Prostate gland (tissue), 2 donors: ENCODE measurements at regions not wholly inside any gene's neighbourhood (a gene's known extent, or its start where the extent isn't known, plus 50 kb on each side); places are given as distances from the start of the nearest gene placed in this dataset.

Experiments used
- DNase-seq: peaks from one replicate; pipeline ENCODE4 v3.0.0-alpha.2; 2019; ENCODE audit warnings: low spot score
- H3K27ac ChIP-seq, 2 donors: fragments of 200-600 bp; sonication (generic); 2 replicates each; pipeline ENCODE4 v1.5.1; 2017 to 2019
- H3K27me3 ChIP-seq: fragments of 200-600 bp; sonication (generic); replicated peaks from 2 replicates; pipeline ENCODE4 v1.5.1; 2019; ENCODE audit not compliant: insufficient read depth
- H3K36me3 ChIP-seq, 2 donors: fragments of 200-600 bp; sonication (generic); 1 replicate in 1 of 2; 2 replicates in 1 of 2; pipeline versions ENCODE4 v1.5.1 to v1.8.1; 2017 to 2019
- H3K4me1 ChIP-seq: fragments of 200-600 bp; sonication (generic); replicated peaks from 2 replicates; pipeline ENCODE4 v1.5.1; 2019
- H3K4me3 ChIP-seq, 2 donors: fragments of 200-600 bp; sonication (generic); 2 replicates each; pipeline ENCODE4 v1.5.1; 2017 to 2019
- H3K9me3 ChIP-seq: fragments of 200-600 bp; sonication (generic); 2 replicates; pipeline ENCODE4 v1.5.1; 2017
- CTCF ChIP-seq, 4 experiments: fragments of 200-600 bp in 2 of 4; fragments of 450-650 bp in 2 of 4; sonication (generic) in 2 of 4; IDR thresholded peaks; 1 replicate in 3 of 4; 2 replicates in 1 of 4; pipeline ENCODE4 v1.5.1; 2016 to 2019; ENCODE audit warnings: antibody characterized with exemption in 4 of 4, mild to moderate bottlenecking in 2 of 4, moderate library complexity in 2 of 4
- POLR2A ChIP-seq: fragments of 450-650 bp; IDR thresholded peaks from one replicate; pipeline ENCODE4 v1.6.1; 2016; ENCODE audit warnings: antibody characterized with exemption, mild to moderate bottlenecking
- POLR2AphosphoS5 ChIP-seq: sonication (generic); formaldehyde crosslinking; IDR thresholded peaks from one replicate; pipeline ENCODE4 v1.6.1; 2017; ENCODE audit warnings: antibody characterized with exemption
- WGBS: methylation state at CpG from one replicate; pipeline ENCODE4 v1.1.5; 2018; 5-methylcytosine and 5-hydroxymethylcytosine counted together
- intact Hi-C: fragments of 100-400 bp; cut with DNase I; formaldehyde crosslinking; loops from one replicate; pipeline ENCODE4 v1.14.2; 2022

GRCh38 chr6:91088976-91089375 is 502.1 kb upstream of the MAP3K7 start:
- no peaks in the 10 kb centered on the region for H3K9me3 ChIP-seq
- H3K27me3 ChIP-seq = no peaks in the 10 kb centered on the region
- no peak for TF ChIP-seq CTCF (IDR thresholded peaks at IDR 0.05)
- no peak for TF ChIP-seq POLR2AphosphoS5
- no peak for TF ChIP-seq POLR2A
- H3K4me3 ChIP-seq = no peak overlapping the region
- DNase-seq = no peak
- no peaks in the 10 kb centered on the region for H3K4me1 ChIP-seq
- H3K36me3 ChIP-seq = no peaks in the 10 kb centered on the region
- no peak overlapping the region for H3K27ac ChIP-seq
- 90% methylated on average over 2 of the region's 2 CpGs for WGBS
- intact Hi-C loops = no loop called here

GRCh38 chr6:91088515-91088914 is 501.6 kb upstream of the MAP3K7 start:
- Histone ChIP-seq H3K4me3 (no peak overlapping the region), H3K9me3 (no peaks in the 10 kb centered on the region), H3K4me1 (no peaks in the 10 kb centered on the region), H3K27me3 (no peaks in the 10 kb centered on the region), H3K27ac (no peak overlapping the region), H3K36me3 (no peaks in the 10 kb centered on the region)
- no peak for DNase-seq
- TF ChIP-seq POLR2A (no peak), POLR2AphosphoS5 (no peak), CTCF (IDR thresholded peaks at IDR 0.05) (no peak)
- intact Hi-C loops = no loop called here
- WGBS = 19% methylated on average over 1 of the region's 1 CpG

GRCh38 chr6:91087908-91088307 is 501.0 kb upstream of the MAP3K7 start:
- Histone ChIP-seq H3K4me1 (no peaks in the 10 kb centered on the region), H3K36me3 (no peaks in the 10 kb centered on the region), H3K27ac (no peak overlapping the region), H3K4me3 (no peak overlapping the region), H3K9me3 (no peaks in the 10 kb centered on the region), H3K27me3 (no peaks in the 10 kb centered on the region)
- DNase-seq = no peak
- intact Hi-C loops = no loop called here
- 18% methylated on average over 4 of the region's 4 CpGs for WGBS
- TF ChIP-seq POLR2AphosphoS5 (no peak), POLR2A (no peak), CTCF (IDR thresholded peaks at IDR 0.05) (no peak)

GRCh38 chr6:91083211-91083610 is 496.3 kb upstream of the MAP3K7 start:
- H3K9me3 ChIP-seq = no peaks in the 10 kb centered on the region
- no peak for TF ChIP-seq POLR2AphosphoS5
- no peak for TF ChIP-seq CTCF (IDR thresholded peaks at IDR 0.05)
- no peak for TF ChIP-seq POLR2A
- no peak for DNase-seq
- H3K4me1 ChIP-seq = no peaks in the 10 kb centered on the region
- H3K4me3 ChIP-seq = no peak overlapping the region
- intact Hi-C loops = no loop called here
- H3K36me3 ChIP-seq = no peaks in the 10 kb centered on the region
- 76% methylated on average over 5 of the region's 5 CpGs for WGBS
- H3K27ac ChIP-seq = no peak overlapping the region
- no peaks in the 10 kb centered on the region for H3K27me3 ChIP-seq

GRCh38 chr6:91082311-91082832 is 495.5 kb upstream of the MAP3K7 start:
- TF ChIP-seq CTCF (IDR thresholded peaks at IDR 0.05) (no peak), POLR2AphosphoS5 (no peak), POLR2A (no peak)
- no peaks in the 10 kb centered on the region for H3K4me1 ChIP-seq
- no peaks in the 10 kb centered on the region for H3K9me3 ChIP-seq
- H3K36me3 ChIP-seq = no peaks in the 10 kb centered on the region
- no peak overlapping the region for H3K27ac ChIP-seq
- H3K4me3 ChIP-seq = no peak overlapping the region
- 71% methylated on average over 3 of the region's 3 CpGs for WGBS
- no peak for DNase-seq
- intact Hi-C loops = no loop called here
- H3K27me3 ChIP-seq = no peaks in the 10 kb centered on the region
